GM12875 (cell line): ENCODE measurements at regions not wholly inside any gene's neighbourhood (a gene's known extent, or its start where the extent isn't known, plus 50 kb on each side); places are given as distances from the start of the nearest gene placed in this dataset.
"Not testable (repeated sequence)": the region's sequence is repeated elsewhere in the genome, so short reads cannot be mapped to it uniquely, and the experiment has no call there.

Experiments
- H3K4me3 ChIP-seq: one replicate; pipeline ENCODE4 v1.5.1; 2011; ENCODE audit warnings: low read depth, low read length, control low read depth
- TF ChIP-seq, protein P1 (sequence below): IDR thresholded peaks from 2 replicates; pipeline ENCODE4 v1.5.1; 2011; ENCODE audit warnings: low read depth, mild to moderate bottlenecking, control low read depth, inconsistent platforms, low read length, moderate library complexity, borderline replicate concordance; ENCODE audit not compliant: insufficient read depth

GRCh38 chr3:88485001-88485400, 335.2 kb downstream of the C3orf38 start:
- H3K4me3 ChIP-seq: no peak overlapping the region
- TF ChIP-seq, protein P1, sequence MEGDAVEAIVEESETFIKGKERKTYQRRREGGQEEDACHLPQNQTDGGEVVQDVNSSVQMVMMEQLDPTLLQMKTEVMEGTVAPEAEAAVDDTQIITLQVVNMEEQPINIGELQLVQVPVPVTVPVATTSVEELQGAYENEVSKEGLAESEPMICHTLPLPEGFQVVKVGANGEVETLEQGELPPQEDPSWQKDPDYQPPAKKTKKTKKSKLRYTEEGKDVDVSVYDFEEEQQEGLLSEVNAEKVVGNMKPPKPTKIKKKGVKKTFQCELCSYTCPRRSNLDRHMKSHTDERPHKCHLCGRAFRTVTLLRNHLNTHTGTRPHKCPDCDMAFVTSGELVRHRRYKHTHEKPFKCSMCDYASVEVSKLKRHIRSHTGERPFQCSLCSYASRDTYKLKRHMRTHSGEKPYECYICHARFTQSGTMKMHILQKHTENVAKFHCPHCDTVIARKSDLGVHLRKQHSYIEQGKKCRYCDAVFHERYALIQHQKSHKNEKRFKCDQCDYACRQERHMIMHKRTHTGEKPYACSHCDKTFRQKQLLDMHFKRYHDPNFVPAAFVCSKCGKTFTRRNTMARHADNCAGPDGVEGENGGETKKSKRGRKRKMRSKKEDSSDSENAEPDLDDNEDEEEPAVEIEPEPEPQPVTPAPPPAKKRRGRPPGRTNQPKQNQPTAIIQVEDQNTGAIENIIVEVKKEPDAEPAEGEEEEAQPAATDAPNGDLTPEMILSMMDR: no peak

DNA sequence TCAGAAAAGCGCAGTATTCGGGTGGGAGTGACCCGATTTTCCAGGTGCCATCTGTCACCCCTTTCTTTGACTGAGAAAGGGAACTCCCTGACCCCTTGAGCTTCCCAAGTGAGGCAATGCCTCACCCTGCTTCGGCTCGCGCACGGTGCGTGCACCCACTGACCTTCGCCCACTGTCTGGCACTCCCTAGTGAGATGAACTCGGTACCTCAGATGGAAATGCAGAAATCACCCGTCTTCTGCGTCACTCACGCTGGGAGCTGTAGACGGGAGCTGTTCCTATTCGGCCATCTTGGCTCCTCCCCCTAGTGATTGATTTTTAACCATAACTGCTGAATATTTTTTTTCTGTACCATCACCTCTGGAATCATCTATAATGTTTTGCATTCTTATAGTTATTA, 359.1 kb downstream of the C3orf38 start:
- not testable (repeated sequence) for H3K4me3 ChIP-seq

- no peak overlapping the region for H3K4me3 ChIP-seq
- TF ChIP-seq, protein P1: no peak
Measured at GRCh38 chr3:88509582-88509981, 359.8 kb downstream of the C3orf38 start.

- no peak overlapping the region for H3K4me3 ChIP-seq
- TF ChIP-seq, protein P1: no peak
Measured at GRCh38 chr3:88528494-88528893, 378.7 kb downstream of the C3orf38 start.

DNA sequence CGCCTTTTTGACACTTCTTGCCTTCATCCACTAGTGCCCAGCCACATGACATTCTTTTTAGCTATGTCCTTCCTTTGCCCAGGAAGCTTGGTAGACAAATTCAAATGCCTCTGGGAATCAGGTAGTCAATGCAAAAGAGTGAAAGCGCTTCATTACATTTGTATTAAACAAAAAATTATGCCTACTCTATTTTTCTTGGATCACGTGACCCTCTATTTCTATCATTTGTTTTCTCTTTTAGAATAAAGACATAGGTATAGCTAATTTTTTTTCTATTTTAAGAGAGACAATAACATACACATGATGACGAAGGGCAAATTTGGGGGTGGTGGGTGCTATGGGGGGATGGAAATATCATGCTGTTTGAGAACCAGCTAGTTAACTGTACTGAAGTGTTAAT, 384.8 kb downstream of the C3orf38 start:
- TF ChIP-seq, protein P1: no peak
- H3K4me3 ChIP-seq: no peak overlapping the region

- TF ChIP-seq, protein P1: no peak
- no peak overlapping the region for H3K4me3 ChIP-seq
Measured at GRCh38 chr3:88535563-88535962, 385.8 kb downstream of the C3orf38 start.

DNA sequence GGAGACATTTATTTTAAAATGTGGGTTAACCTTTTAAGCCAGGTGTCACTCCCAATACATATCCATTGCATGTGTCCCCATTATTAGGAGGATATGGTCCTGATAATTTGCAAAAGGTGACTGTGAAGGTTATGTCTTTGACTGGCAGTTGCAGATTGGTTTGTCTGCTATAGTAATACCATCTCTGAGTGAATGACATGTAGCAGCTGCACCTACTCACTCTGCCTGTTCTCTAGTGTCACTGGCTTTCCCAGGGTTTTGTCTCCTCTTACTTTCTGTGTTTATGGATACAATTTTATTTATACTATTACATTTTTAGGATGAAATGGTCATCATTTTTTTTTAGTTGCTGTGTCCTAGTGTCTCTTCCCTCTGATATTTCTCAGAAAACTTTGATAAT, 393.2 kb downstream of the C3orf38 start:
- TF ChIP-seq, protein P1: no peak
- no peak overlapping the region for H3K4me3 ChIP-seq

DNA sequence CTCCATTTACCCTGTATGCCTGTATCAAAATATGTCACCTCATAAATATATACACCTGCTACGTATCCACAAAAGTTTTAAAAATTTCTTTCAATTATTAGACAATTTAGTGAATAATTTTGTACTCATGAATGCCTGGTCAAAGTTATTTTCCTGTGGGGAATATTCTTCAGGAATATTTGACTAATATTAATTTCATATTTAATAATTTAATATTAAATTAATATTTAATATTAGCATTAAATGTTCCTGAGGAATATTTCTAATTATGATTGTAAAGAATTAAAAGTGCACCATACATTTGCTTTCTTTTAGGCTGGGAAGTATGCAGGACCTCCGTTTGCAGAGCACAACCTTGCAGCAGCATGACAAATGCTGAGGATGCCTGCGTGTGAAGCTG, 422.7 kb downstream of the C3orf38 start:
- TF ChIP-seq, protein P1: no peak

More for the DNA sequence above, 422.7 kb downstream of the C3orf38 start:
- no peak overlapping the region for H3K4me3 ChIP-seq
